ENCODE measurements at regions not wholly inside any gene's neighbourhood (a gene's known extent, or its start where the extent isn't known, plus 50 kb on each side); places are given as distances from the start of the nearest gene placed in this dataset.

- TF ChIP-seq ZNF592 (IDR thresholded peaks at IDR 0.05) (no peak), BACH1 (IDR thresholded peaks at IDR 0.05; ENCODE audit: borderline replicate concordance) (peak; percentile 74; the same call in 1 of the 2 replicates), RCOR1 (conservative IDR thresholded peaks at IDR 0.05; ENCODE audit: low read depth, low read length) (no peak), WRNIP1 (IDR thresholded peaks at IDR 0.05; ENCODE audit: borderline replicate concordance, low read depth, low read length) (no peak)
These were observed 225.0 kb upstream of the CXXC4 start (continued) for GRCh38 chr4:104719539-104720230.

- 100% methylated on average over 1 of the region's 1 CpG for WGBS (ENCODE audit: insufficient coverage, insufficient replicate concordance, low lambda C conversion rate, missing lambda C conversion rate)
- no TSS peak for BruUV-seq (replicated peaks)
- H3K27ac ChIP-seq (ENCODE audit: control insufficient read depth, insufficient read depth): no peak overlapping the region
- no peak overlapping the region for H3K9ac ChIP-seq (ENCODE audit: control insufficient read depth, insufficient read depth, low read length)
- FAIRE-seq (no peak), DNase-seq (ENCODE audit: low read depth, low spot score) (no peak), ATAC-seq (no peak)
- in situ Hi-C loops (cut with MboI): no loop called here
- H3K9me3 ChIP-seq (replicated peaks; ENCODE audit: control insufficient read depth, insufficient read depth, low read length): peaks cover 3% of the 10 kb centered on the region; the same call in 2 of the 3 replicates
- intact Hi-C loops (cut with micrococcal nuclease; ENCODE audit: unreplicated experiment): no loop called here
- no peak overlapping the region for H2AFZ ChIP-seq (ENCODE audit: control insufficient read depth, low read depth, low read length)
- RAD21 ChIA-PET (ENCODE audit: unreplicated experiment): no interaction called here
- H3K79me2 ChIP-seq (ENCODE audit: control insufficient read depth, insufficient read depth, low read length): no peaks in the 10 kb centered on the region
- no peak for TF ChIP-seq MXI1 (IDR thresholded peaks at IDR 0.05; ENCODE audit: low read depth, low read length)
- no peak for TF ChIP-seq CBX3 (IDR thresholded peaks at IDR 0.05; ENCODE audit: borderline replicate concordance, low read depth)
- no peak for TF ChIP-seq POLR2A (IDR thresholded peaks at IDR 0.05; ENCODE audit: low read depth, low read length)
- TF ChIP-seq HCFC1 (IDR thresholded peaks at IDR 0.05; ENCODE audit: low read length): no peak
- no peak for TF ChIP-seq MYB (IDR thresholded peaks at IDR 0.05; ENCODE audit: borderline replicate concordance, low read depth, low read length)
- TF ChIP-seq POLR2AphosphoS2 (IDR thresholded peaks at IDR 0.05; ENCODE audit: low read depth, low read length): no peak
- no peak for TF ChIP-seq RCOR1 (conservative IDR thresholded peaks at IDR 0.05; ENCODE audit: low read depth, low read length)
- no peak for TF ChIP-seq NBN (IDR thresholded peaks at IDR 0.05)
- TF ChIP-seq CHD4 (IDR thresholded peaks at IDR 0.05): no peak
- no peak for TF ChIP-seq TCF7 (IDR thresholded peaks at IDR 0.05; ENCODE audit: borderline replicate concordance)
- TF ChIP-seq SREBF2 (IDR thresholded peaks at IDR 0.05; ENCODE audit: low read length): no peak
- no peak for TF ChIP-seq GATAD2B (conservative IDR thresholded peaks at IDR 0.05; ENCODE audit: low read depth)
- no peak for TF ChIP-seq ATF7 (IDR thresholded peaks at IDR 0.05; ENCODE audit: low read depth)
- TF ChIP-seq RAD21 (IDR thresholded peaks at IDR 0.05; ENCODE audit: insufficient read depth, low read depth, low read length): no peak
- CTCF ChIA-PET: interaction anchor here (0.6 to 1.0 kb wide), 2 partner anchors 21 to 335 kb away, joined by 3 to 4 read pairs; no protein-coding TSS in a partner anchor
- no peak overlapping the region for H3K4me3 ChIP-seq
- H4K20me1 ChIP-seq (ENCODE audit: control insufficient read depth, insufficient read depth): no peaks in the 10 kb centered on the region
- SMC1A ChIA-PET (ENCODE audit: uncharacterized antibody, unreplicated experiment): interaction anchor here (0.7 to 3.9 kb wide), 3 partner anchors 14 to 44 kb away, joined by 3 to 25 read pairs (median 5); no protein-coding TSS in a partner anchor
- POLR2A ChIA-PET: no interaction called here
- no peaks in the 10 kb centered on the region for H3K27me3 ChIP-seq (replicated peaks in 1 of 2; ENCODE audit: control insufficient read depth in 2 of 2, insufficient read depth in 2 of 2, low read length in 1 of 2)
- H3K4me2 ChIP-seq (ENCODE audit: control insufficient read depth, insufficient read depth): no peak overlapping the region
- H3K36me3 ChIP-seq (ENCODE audit: control insufficient read depth in 2 of 2, insufficient read depth in 2 of 2, low read length in 1 of 2): no peaks in the 10 kb centered on the region
- peaks cover 6% of the 10 kb centered on the region for H3K4me1 ChIP-seq (ENCODE audit: control insufficient read depth, insufficient read depth, low read length)
These were observed 227.8 kb upstream of the CXXC4 start for GRCh38 chr4:104722467-104722866.

Data from GM12878 (cell line).